NCI-H2196 (cell line): ENCODE measurements at regions not wholly inside any gene's neighbourhood (a gene's known extent, or its start where the extent isn't known, plus 50 kb on each side); places are given as distances from the start of the nearest gene placed in this dataset.
A peak's percentile ranks its signal among the peaks of the same experiment; 100 is the strongest.
"Not testable (repeated sequence)": the region's sequence is repeated elsewhere in the genome, so short reads cannot be mapped to it uniquely, and the experiment has no call there.

Source experiments
- DNase-seq: peaks from one replicate; lab custom pipeline; 2025; ENCODE audit not compliant: unreplicated experiment; lab: John Stamatoyannopoulos, UW

DNA sequence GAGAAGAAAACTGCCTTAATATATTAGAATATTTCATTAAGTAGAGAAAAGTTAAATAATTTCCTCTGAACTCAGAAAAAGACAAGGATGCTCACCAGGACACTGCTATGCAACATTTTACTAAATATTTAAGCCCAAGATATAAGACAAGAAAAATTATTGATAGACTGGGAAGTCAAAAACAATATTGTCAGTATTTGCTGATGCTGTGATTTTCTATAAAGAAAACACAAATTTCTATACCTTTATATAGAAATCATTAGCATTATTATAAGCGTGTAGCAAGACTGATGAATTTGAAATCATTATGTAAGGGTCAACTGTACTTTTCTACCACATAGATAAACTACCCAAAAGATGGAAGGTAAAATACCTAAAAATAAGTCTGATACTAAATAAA lies 451.0 kb downstream of the RNF144A start:
- no peak for DNase-seq

- DNase-seq: no peak
Measured at GRCh38 chr2:7373156-7373555, 455.9 kb downstream of the RNF144A start.

GRCh38 chr2:7375901-7376300 lies 458.7 kb downstream of the RNF144A start:
- DNase-seq: no peak

- peak; percentile 73 for DNase-seq
Measured at GRCh38 chr2:7377916-7378569, 460.8 kb downstream of the RNF144A start.

DNA sequence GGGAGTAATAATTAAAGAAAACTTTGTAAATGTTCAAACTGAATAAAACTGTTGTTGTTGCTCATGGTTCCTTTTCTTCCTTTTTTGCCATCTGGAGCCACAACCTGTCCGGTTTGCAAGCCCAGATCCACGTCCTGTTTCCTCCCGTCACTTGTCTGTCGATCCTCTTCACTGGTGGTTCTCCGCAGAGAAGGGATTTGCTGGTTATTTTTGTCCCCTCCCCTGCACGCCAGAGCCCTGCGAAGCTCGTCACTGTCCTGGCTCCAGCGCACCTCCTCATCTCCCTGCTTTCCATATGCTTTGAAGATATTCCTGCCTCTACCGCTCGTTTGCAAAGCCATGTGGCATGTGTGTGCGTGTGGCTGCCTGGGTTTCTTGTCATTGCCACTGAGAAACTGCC lies 461.4 kb downstream of the RNF144A start:
- no peak for DNase-seq

DNA sequence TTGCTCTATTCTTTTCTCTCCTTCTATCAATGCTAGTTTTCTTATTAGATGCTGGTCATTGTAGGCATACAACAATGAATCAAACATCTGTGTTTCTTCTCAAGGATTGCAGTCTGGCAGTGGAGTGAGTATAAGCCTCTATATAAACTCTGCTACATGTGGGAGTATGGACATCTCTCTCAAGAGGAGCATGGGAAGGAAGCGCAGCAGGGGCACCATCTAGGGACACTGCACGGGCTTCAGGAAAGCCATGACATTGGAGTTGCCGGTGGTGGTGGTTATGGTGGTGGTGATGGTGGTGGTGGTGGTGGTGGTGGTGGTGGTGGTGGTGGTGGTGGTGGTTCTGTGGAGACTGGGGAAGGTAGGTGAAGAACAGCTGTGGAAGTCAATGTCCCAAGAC lies 462.6 kb downstream of the RNF144A start:
- DNase-seq: no peak

- no peak for DNase-seq
Measured at GRCh38 chr2:7384773-7385349, 467.6 kb downstream of the RNF144A start.

DNA sequence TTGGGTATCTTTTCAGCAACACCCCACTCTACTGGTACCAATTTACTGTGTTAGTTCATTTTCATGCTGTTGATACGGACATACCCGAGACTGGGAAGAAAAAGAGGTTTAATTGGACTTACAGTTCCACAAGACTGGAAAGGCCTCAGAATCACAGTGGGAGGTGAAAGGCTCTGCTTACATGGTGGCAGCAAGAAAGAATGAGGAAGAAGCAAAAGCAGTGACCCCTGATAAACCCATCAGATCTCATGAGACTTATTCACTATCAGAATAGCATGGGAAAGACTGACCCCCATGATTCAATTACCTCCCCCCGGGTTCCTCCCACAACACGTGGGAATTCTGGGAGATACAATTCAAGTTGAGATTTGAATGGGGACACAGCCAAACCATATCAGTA lies 473.1 kb downstream of the RNF144A start:
- DNase-seq: not testable (repeated sequence)

GRCh38 chr2:7392076-7392787 lies 475.0 kb downstream of the RNF144A start:
- peak; percentile 40 for DNase-seq

GRCh38 chr2:7394195-7394594 lies 477.0 kb downstream of the RNF144A start:
- no peak for DNase-seq

DNA sequence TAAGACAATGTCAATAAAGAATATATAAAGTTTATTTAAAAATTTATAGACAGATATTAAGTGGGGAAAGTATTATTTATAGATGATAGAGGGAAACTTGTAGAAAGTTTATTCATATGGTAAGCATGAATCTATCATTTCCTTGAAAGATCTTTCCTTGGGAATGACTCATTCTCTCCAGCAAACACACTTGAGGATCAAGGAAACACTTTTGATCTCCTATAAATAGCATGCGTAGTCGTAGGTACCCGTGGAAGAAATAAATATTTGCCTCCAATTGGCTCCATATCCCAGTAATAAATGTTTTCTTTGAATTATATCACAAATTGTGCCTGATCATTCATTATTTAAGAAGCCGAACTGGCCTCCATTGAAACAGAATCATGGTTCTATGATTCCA lies 483.4 kb downstream of the RNF144A start:
- no peak for DNase-seq

GRCh38 chr2:7403092-7403775 lies 486.0 kb downstream of the RNF144A start:
- no peak for DNase-seq

- no peak for DNase-seq
Measured at GRCh38 chr2:7405861-7406715, 488.9 kb downstream of the RNF144A start.

DNA sequence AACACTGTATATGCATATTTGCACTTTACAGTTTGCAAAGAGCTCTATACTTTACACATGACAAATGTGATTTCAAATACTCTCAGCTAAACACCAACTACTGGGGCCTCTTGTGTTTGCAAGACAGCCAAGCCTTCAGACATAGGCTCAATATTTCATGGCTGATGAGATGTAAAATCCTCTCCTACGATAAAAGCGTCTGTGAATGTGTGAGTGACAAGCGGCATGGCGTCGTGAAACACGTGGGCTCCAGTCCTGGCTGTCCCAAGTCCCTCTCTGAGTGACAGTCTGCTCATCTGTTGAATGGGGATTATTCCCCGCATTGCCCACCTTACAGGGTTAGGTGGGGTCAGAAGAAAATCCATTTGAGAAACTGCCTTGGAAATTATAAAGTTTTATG lies 489.8 kb downstream of the RNF144A start:
- DNase-seq: no peak

- DNase-seq: no peak
Measured at GRCh38 chr2:7407906-7408680, 490.9 kb downstream of the RNF144A start.

DNA sequence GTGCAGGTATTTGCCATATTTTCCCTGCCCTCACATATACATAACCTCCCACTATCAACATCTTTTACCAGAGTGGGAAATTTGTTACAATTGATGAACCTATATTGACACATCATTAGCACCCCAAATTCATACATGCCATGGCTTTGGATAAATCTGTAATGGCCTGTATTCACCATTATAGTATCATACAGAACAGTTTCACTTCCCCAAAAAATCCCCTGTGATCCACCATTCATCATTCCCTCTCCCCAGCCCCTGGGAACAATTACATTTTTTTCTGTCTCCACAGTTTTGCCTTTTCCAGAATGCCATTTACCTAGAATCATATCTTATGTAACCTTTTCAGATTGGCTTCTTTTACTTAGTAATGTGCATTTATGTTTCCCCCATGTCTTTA lies 494.5 kb downstream of the RNF144A start:
- DNase-seq: no peak

GRCh38 chr2:7417845-7418742 lies 500.9 kb downstream of the RNF144A start:
- no peak for DNase-seq

DNA sequence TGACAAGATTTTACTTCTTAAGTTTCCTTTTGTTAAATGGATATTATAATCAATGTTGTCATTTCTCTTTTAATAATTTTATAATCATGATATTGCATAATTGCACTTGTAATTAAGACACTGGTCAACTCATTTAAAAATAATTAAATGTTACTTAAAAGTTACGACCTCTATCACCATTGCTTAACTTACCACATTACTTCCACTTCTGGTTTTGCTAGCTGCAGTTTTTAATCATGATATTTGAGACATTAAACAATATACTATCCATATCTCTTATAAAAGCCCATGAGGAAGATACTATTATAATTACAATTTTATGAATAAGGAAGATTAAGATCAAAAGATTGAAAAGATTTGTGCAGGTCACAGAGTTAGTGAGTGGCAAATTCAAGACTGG lies 502.0 kb downstream of the RNF144A start:
- DNase-seq: no peak

DNA sequence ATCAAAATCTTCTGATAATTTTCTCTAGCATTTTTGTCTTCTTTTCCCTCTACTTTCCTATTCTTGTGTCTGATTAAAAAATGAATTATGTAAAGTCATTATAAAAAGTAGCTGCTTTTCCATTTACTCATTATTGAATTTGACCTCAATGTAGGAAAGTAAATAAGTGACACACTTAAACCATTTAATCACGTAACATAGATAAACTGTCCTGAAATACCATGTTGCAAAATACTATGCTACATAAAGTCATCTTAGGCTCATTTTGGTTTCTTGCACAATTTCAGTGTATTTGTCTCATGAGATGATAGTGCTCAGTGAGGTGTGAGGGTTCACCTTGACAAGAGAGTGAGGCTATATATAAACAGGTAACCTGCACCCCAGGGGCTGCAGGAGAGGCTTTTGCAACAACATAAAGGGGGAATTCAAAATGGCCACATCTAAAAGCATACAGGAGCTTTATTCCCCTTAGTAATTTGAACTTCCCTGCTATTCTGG lies 502.7 kb downstream of the RNF144A start:
- DNase-seq: no peak
